Neural cell (in vitro differentiated cells): ENCODE measurements at regions not wholly inside any gene's neighbourhood (a gene's known extent, or its start where the extent isn't known, plus 50 kb on each side); places are given as distances from the start of the nearest gene placed in this dataset.

Source experiments
- CTCF ChIP-seq: fragments of 450-650 bp; IDR thresholded peaks from 2 replicates; pipeline ENCODE4 v1.5.1; 2014; ENCODE audit warnings: antibody characterized with exemption, mild to moderate bottlenecking, moderate library complexity; ENCODE audit not compliant: poor library complexity, severe bottlenecking
- EP300 ChIP-seq: fragments of 450-650 bp; conservative IDR thresholded peaks from 2 replicates; pipeline ENCODE4 v1.6.1; 2014; ENCODE audit warnings: antibody characterized with exemption, mild to moderate bottlenecking, moderate library complexity; ENCODE audit not compliant: poor library complexity, severe bottlenecking
- EZH2 ChIP-seq: fragments of 200-600, 300-800 bp; shearing (Covaris generic), sonication (generic); IDR thresholded peaks from 2 replicates; pipeline ENCODE4 v1.6.1; 2014; ENCODE audit warnings: antibody characterized with exemption, low read length, borderline replicate concordance, mild to moderate bottlenecking; ENCODE audit not compliant: insufficient read depth, poor library complexity, severe bottlenecking
- MXI1 ChIP-seq: fragments of 450-650 bp; conservative IDR thresholded peaks from 2 replicates; pipeline ENCODE4 v1.6.1; 2014; ENCODE audit warnings: antibody characterized with exemption, mild to moderate bottlenecking; ENCODE audit not compliant: poor library complexity, severe bottlenecking
- POLR2AphosphoS5 ChIP-seq: IDR thresholded peaks from 2 replicates; pipeline ENCODE4 v1.6.1; 2012
- SMC3 ChIP-seq: fragments of 450-650 bp; conservative IDR thresholded peaks from 2 replicates; pipeline ENCODE4 v1.6.1; 2014; ENCODE audit warnings: antibody characterized with exemption, mild to moderate bottlenecking, moderate library complexity; ENCODE audit not compliant: poor library complexity

DNA sequence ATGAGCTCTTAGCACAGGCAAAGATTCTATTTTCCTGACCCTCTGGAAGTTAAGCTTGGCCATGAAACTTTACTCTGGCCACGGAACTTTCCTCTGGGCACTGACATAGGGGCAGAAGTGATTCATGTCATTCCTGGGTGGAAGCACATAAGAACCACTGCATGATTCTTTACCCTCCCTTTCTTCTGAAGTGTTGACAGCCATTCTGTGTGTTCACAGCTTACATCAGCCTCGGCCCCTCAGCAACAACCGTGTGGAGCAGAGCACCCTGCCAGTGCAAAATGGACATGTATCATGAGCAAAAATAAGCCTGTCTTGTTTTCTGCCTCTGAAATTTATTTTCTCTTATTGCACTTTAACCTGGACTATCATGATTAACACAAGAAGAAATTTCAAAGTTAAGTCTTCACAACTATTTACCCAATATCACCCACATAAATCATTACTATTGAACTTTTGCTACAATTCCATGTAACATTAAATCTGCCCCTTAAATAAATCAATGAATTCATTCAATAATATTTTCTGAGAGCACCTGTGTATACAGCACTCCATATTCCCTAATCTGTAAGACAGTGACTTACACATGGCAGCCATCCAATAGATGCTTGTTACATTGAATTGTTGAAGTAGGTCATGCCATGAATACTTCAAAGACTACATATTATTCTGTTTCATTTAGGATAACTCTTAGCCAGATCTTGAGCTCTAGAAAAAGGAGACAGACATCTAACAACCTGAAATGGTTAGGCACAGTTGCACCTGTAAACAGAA is 531.9 kb downstream of the IRS1 start:
- TF ChIP-seq EP300 (no peak), CTCF (no peak), POLR2AphosphoS5 (no peak), MXI1 (no peak), EZH2 (no peak), SMC3 (no peak)
